ENCODE measurements at regions not wholly inside any gene's neighbourhood (a gene's known extent, or its start where the extent isn't known, plus 50 kb on each side); places are given as distances from the start of the nearest gene placed in this dataset.
A peak's percentile ranks its signal among the peaks of the same experiment; 100 is the strongest.

DNA sequence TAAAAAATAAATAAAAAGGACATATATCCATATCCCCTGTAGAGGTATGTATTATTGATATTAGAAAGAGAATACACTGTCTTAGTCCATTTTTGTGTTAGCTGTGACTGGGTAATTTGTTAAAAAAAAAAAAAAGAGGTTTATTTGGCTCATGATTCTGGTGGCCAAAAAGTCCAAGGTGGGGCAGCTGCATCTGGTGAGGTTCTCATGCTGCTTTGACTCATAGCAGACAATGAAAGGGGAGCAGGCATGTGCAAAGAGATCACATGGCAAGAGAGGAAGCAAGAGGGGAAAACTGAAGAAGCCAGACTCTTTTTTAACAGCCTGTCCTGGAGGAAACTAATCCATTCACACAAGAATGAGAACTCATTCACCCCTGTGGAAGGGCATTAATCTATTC is 101.6 kb upstream of the MAP4K3 start:
- DNase-seq, result no peak

DNA sequence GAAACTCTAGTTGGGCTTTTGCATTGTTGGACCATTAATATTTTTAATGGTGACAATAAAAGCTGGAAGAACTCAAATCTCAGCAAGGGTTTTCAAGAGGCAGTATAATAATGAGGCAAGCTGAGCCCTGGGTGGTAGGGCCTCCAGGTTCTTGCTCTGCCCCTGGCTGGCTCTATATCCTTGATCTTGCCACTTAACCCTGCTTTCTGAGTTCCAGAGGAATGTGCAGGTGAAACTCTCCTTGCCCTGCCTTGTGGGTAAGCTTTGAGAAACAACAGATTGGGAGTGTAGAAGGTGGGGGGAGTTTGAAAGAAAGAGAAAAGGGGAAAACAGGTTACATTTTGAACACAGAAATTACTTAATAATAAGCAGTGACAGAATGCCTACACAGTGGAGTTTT is 103.3 kb upstream of the MAP4K3 start:
- no peak for DNase-seq

DNA sequence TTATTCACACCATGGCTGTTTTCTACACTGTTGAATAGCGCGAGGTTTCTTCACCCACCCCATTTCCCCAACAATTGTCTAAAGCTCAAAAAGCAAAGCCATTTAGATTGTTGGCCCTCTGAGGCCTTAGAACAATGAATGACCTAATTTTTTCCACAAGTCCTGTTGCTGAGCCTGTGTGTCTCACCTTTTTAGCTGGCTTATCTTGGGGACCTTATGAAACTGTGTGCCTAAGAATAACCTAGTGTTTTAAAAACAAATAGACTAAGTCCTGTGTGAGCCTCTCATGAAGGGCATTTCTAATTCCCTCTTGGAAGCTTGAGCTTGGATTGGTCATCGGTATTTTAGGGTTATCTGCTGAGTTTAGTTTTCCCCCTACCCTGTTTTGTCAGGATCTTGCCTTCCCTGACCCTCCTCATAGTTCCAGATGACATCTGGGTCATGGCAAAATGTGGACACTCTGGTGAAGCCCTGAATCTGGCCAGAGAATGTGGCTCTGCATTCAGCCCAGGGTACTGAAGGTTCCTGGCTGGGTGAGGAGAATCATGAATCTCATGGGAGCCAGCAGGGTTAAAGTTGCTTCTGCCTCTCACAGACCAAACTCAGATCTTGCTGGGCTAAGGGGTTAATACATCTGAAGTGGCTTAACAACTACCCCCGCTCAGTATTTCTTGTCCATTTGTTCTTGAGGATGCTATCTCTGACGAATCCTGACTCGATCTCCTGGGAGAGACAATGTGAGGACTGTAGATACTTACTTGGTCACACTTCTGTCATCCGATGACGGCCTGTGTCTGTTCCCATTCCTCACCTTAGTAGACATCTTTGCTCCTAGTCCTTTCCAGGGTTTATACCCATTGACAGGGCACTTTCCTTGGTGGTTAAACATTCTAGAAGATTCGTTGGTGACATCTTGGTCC is 104.2 kb upstream of the MAP4K3 start:
- no peak for DNase-seq

DNA sequence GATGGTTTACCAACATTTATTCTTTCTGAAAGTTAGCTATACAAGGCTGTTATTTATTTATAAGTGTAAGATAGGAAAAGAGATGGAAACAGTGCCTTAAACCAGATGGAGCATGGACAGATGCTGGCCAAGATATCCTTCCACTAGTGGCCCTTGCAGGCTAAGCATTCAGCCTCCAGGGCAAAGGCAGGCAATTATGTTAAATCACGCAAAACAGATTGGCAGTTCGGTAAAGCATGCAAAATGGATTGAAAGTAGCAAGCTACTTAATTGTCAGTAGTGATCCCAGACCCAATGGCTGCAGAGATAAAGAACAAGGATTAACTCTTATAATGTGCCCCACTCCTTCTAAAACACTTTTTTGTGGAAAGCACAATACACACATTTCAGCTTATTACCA is 105.4 kb upstream of the MAP4K3 start:
- DNase-seq, result peak; percentile 83 to 85

- DNase-seq, result no peak
Observed at GRCh38 chr2:39545957-39546356, 108.9 kb upstream of the MAP4K3 start.

DNA sequence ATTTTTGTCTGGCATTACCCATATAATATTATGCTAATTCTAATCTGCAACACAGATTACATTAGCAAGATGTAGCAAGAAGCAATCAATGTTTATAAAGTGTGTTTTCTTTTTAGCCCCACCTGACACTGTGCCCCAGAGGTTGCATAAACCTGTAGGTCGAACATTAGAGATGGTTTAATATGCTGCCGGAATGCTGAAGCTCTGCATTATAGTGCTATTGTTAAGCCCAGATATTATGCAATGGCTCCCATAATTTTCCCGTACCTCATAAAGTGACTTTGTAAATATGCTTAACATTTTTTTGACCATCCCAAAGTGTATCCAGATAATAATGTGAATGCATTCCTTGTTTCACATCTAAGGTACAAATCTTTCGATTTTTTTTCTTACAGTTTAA is 109.3 kb upstream of the MAP4K3 start:
- no peak for DNase-seq

DNA sequence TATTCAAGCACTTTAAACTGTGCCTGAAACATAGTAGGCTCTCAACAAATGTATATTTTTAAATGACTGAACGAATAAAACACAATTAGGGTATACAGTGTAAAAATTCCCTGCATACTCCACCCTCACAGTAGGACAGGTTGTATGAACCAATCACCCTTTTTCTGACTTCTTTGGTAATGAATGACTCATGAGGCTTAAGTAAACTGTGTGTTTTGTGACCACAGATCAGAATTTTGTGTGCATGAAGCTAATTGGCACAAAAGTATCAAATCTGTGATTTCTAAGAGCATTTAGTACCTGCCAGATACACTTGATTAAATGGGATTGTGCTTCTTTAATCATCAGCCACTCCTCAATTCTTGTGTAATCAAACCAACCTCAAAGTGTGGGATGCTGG is 109.9 kb upstream of the MAP4K3 start:
- DNase-seq, result no peak

GRCh38 chr2:39547811-39548719 is 111.0 kb upstream of the MAP4K3 start:
- DNase-seq, result no peak

DNA sequence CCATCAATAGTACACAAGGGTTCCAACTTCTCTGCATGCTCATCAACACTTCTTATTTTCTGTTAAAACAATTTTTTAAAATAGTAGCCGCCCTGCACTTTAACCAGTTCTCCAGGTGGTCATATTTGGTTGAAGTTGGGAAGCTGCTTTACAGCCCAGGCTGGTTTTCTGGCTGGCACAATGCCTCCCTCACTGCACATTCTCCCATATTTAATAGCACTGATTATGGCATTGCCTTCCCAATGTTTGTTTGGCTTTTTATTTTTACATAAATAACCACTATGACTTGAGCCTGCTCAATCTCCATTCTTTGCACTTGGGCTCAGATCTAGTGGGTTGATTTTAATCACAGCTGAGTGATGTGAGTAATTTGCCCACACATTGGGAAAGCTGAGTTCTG is 111.9 kb upstream of the MAP4K3 start:
- no peak for DNase-seq

- DNase-seq, result no peak
Observed at GRCh38 chr2:39549718-39550464, 112.8 kb upstream of the MAP4K3 start.

DNA sequence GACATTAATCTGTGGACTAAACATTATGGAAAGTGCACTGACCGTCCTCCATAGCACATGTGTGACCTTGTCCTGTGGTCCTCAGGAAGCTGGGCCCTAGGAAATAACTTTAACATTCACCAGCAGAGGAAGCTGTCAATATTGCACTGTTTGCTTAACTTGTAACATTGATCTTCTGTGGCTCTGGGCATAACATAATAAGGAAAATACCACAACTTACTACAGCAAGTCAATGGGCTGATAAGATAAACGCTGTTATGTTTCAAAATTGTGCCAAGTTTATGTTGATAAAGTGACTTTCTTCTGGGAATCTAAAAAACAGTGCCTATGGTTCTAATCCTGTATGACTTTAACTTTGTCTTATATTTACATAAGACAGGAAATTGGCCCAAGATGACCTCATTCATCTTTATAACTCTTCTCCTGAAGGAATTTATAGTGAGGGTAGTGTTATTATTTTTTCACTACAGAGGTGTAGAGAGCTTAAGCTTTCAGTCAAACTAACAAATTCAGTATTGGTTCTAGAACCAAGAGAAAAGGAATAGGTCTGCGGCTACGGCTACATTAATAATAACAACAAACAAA is 113.7 kb upstream of the MAP4K3 start:
- DNase-seq, result no peak

GRCh38 chr2:39558906-39559305 is 106.8 kb upstream of the TMEM178A start:
- DNase-seq, result peak; percentile 87 to 93

DNA sequence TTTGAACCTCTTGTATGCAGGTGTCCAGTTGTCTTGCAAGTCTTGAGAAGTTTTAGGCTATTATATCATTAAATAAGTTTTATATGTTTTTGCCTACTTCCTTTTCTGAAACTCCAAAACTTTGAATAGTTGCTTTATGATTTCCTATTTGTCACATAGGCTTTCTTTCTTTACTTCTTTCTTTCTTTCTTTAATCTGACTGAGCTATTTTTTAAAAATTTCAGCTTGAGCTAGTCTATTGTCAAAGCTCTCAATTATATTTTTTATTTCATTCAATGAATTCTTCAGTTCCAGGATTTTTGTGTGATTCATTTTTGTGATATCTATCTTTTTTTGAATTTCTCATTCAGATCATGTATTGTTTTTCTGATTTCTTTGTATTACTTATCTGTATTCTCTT is 102.1 kb upstream of the TMEM178A start:
- DNase-seq, result no peak

- DNase-seq, result no peak
Observed at GRCh38 chr2:39567507-39567906, 98.2 kb upstream of the TMEM178A start.

- DNase-seq, result no peak
Observed at GRCh38 chr2:39568116-39568515, 97.6 kb upstream of the TMEM178A start.

DNA sequence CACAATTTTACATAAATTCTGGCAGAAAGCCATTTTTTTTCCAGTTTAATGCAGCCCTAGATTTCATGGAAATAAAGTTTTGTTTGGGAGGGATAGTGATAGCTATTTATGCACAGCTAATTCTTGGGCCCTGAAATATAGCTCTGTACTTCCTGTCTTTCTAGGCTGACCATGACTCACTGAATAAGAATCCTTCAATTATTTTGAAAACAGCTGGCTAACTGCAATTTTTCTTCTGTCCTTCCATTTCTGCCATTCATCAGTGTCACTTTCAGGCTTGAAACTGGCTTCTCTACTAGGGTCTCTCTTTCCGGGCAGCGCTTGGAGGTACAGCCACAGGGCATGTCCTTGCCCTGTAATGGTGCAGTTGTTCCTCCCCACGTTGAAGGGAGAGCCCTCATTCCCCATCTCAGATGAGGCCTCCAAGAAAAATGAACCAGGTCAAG is 97.1 kb upstream of the TMEM178A start:
- DNase-seq, result no peak

- DNase-seq, result no peak
Observed at GRCh38 chr2:39570130-39570555, 95.6 kb upstream of the TMEM178A start.

DNA sequence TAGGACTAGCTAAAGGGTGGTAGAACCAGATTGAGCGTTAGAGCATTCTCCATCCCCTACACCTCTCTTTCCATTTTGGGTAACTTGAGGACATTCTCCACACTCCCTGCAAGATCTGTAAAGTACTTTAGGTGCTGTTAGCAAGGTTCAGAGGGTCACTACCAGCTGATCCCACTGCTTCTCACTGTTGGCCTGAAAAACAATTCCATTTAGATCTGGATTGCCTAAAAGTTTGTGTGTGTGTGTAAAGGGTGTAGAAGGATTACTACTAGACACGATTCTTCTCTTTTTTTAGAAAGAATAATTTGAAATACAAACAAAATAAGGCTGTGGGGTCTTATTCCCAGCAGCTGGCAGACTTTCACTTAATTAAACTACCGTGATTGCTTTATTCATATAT is 95.1 kb upstream of the TMEM178A start:
- no peak for DNase-seq

DNA sequence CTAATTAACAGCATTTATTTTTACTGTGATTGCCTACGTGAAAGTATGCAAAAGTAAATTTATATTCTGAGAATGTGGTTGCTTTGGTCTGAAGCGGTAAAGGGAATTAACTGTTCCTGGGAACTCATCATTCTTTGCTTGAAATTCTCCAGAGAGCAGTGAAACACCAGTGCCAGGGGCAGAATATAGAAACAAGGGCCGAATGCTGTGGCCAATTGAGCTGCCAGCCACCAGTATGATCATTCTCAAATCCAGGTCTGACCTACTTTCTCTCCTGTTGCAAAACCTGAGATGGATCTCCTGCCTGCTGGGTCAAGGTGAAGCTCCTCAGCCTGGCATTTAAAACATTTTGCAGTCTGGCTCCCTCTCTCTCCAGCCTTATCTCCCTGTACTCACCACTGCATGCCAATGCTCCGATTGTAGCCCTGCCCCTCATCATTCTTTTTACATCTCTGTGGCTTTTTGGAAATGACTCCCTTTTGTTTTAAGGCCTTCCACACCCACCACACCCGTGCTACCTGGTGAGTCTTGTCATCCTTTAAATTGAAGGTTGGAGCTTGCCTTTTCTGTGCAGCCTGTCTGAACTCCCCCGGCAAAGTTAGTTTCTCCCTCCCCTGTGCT is 94.5 kb upstream of the TMEM178A start:
- DNase-seq, result peak; percentile 8 to 66

- no peak for DNase-seq
Observed at GRCh38 chr2:39573276-39573675, 92.4 kb upstream of the TMEM178A start.

GRCh38 chr2:39581866-39582265 is 83.9 kb upstream of the TMEM178A start:
- DNase-seq, result no peak

- DNase-seq, result no peak
Observed at GRCh38 chr2:39583213-39583612, 82.5 kb upstream of the TMEM178A start.

Data from NCI-H526 (cell line).